Stomach (tissue), 8 donors: ENCODE measurements at regions not wholly inside any gene's neighbourhood (a gene's known extent, or its start where the extent isn't known, plus 50 kb on each side); places are given as distances from the start of the nearest gene placed in this dataset.

Experiments
- DNase-seq, 2 donors: peaks; one replicate each; pipeline versions ENCODE4 v3.0.0 to v3.0.0-alpha.2; 2013 to 2019
- H3K27ac ChIP-seq, 5 donors: fragments of 200-600 bp in 4 of 5; sonication (generic) in 4 of 5; one replicate each; pipeline ENCODE4 v1.5.1; 2013 to 2019; ENCODE audit warnings: mild to moderate bottlenecking in 1 of 5, moderate library complexity in 1 of 5
- H3K27me3 ChIP-seq, 3 donors: fragments of 200-600 bp; sonication (generic); one replicate each; pipeline ENCODE4 v1.5.1; 2017 to 2019; ENCODE audit warnings: mixed run types in 1 of 3
- H3K36me3 ChIP-seq, 4 donors: fragments of 200-600 bp; sonication (generic); 1 replicate in 3 of 4; 2 replicates in 1 of 4; pipeline ENCODE4 v1.5.1; 2016 to 2019
- H3K4me1 ChIP-seq, 4 donors: fragments of 200-600 bp; sonication (generic); one replicate each; pipeline ENCODE4 v1.5.1; 2016 to 2019
- H3K4me3 ChIP-seq, 4 donors: fragments of 200-600 bp; sonication (generic) in 3 of 4; one replicate each; pipeline ENCODE4 v1.5.1; 2016 to 2019; ENCODE audit warnings: mild to moderate bottlenecking in 1 of 4
- H3K9me3 ChIP-seq, 4 donors: fragments of 200-600 bp; sonication (generic); one replicate each; pipeline ENCODE4 v1.5.1; 2016 to 2019
- EP300 ChIP-seq: sonication (generic); formaldehyde crosslinking; IDR thresholded peaks from one replicate; pipeline ENCODE4 v1.6.1; 2017; ENCODE audit warnings: antibody characterized with exemption
- POLR2A ChIP-seq, 4 donors: fragments of 450-650 bp; IDR thresholded peaks; one replicate each; pipeline ENCODE4 v1.6.1; 2016; ENCODE audit warnings: antibody characterized with exemption in 4 of 4, control low read depth in 2 of 4, mild to moderate bottlenecking in 1 of 4, moderate library complexity in 1 of 4
- POLR2AphosphoS5 ChIP-seq, 3 donors: sonication (generic); formaldehyde crosslinking; IDR thresholded peaks; one replicate each; pipeline ENCODE4 v1.6.1; 2016; ENCODE audit warnings: antibody characterized with exemption in 3 of 3
- WGBS, 5 donors: extraction: QIAGEN DNeasy Blood & Tissue Kit in 3 of 5; methylation state at CpG; one replicate each; pipeline versions ENCODE4 v1.1.5 to v1.1.7; 2013 to 2018; 5-methylcytosine and 5-hydroxymethylcytosine counted together
- intact Hi-C: fragments of 100-400 bp; cut with DNase I; formaldehyde crosslinking; loops from one replicate; pipeline ENCODE4 v1.15.1; 2023; ENCODE audit warnings: low total_unique reads
- TF ChIP-seq, protein P1 (sequence below), 7 experiments: fragments of 450-650 bp in 4 of 7; fragments of 200-600 bp in 3 of 7; sonication (generic) in 3 of 7; IDR thresholded peaks; one replicate each; pipeline ENCODE4 v1.5.1; 2016 to 2019; ENCODE audit warnings: antibody characterized with exemption in 7 of 7, control low read depth in 2 of 7, mild to moderate bottlenecking in 1 of 7
- donor health status: healthy with polysubstance abuse.
- donor health status: Bipolar disorder and iron deficiency.
- donor health status: healthy.

- Histone ChIP-seq H3K36me3 (no peaks in the 10 kb centered on the region), H3K27ac (peak overlapping the region in 1 of 5 donors; percentile 81), H3K9me3 (no peaks in the 10 kb centered on the region), H3K27me3 (no peaks in the 10 kb centered on the region), H3K4me1 (peaks cover 21 to 30% (median 25%) of the 10 kb centered on the region in 4 donors), H3K4me3 (no peak overlapping the region)
- intact Hi-C loops, result no loop called here
- 64 to 74% (median 70%) methylated on average over 18 to 22 of the region's 22 CpGs for WGBS, 5 donors
- DNase-seq, result peak in 1 of 2 donors; percentile 88
- no peak for TF ChIP-seq EP300
- TF ChIP-seq POLR2AphosphoS5 (IDR thresholded peaks at IDR 0.05), result peak in 1 of 3 donors; percentile 11
- no peak for TF ChIP-seq POLR2A (IDR thresholded peaks at IDR 0.05)
These were observed 94.7 kb downstream of the SIK1 start for GRCh38 chr21:43331962-43332828.

DNA sequence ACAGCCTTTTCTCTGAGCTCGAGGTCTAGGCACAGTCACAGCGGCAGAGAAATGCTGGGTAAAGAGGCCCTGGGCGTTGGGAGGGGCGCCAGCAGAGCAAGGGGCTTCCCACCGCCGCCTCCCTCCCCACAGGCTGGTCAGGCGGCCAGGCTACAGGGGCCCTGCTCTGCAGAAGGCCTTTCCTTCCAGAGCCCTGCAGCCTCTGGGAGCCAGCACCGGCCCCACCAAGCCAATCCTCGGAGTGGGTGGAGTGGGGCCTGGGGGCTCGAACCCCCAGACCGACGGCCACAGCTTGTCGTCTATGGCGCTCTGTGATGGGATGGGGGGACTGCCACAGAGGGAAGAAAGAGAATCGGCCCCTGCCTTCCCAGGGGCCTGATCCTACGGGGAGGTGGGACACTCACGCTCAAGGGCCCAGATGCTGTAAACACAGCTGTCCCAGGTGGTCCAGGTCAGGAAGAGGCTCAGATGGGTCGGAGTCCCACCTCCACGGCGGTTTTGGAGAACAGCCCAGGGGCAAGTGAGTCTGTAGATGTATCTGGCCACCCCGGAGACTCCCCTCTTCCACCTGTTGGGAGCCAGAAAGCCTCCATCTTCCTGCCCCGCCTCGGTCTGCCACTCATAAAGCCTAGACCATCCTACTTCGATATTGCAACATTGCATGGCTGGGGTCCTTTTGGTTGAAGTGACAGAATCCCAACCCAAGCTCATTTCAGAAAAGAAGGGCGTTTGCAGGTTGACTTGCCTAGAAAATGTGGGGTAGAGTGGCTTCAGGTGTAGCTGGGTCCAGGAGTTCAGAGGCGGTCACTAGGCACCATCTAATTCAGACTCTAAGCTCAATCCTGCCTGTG is 95.6 kb downstream of the SIK1 start:
- Histone ChIP-seq H3K27ac (peak overlapping the region in 1 of 5 donors; percentile 81), H3K4me1 (peaks cover 21 to 30% (median 25%) of the 10 kb centered on the region in 4 donors), H3K36me3 (no peaks in the 10 kb centered on the region), H3K27me3 (no peaks in the 10 kb centered on the region), H3K4me3 (no peak overlapping the region), H3K9me3 (no peaks in the 10 kb centered on the region)
- no peak for DNase-seq
- intact Hi-C loops, result no loop called here
- WGBS, 5 donors, result 84 to 89% (median 85%) methylated on average over 24 to 26 of the region's 26 CpGs
- TF ChIP-seq POLR2AphosphoS5 (IDR thresholded peaks at IDR 0.05) (no peak), POLR2A (IDR thresholded peaks at IDR 0.05) (no peak), EP300 (no peak)
- TF ChIP-seq, protein P1, sequence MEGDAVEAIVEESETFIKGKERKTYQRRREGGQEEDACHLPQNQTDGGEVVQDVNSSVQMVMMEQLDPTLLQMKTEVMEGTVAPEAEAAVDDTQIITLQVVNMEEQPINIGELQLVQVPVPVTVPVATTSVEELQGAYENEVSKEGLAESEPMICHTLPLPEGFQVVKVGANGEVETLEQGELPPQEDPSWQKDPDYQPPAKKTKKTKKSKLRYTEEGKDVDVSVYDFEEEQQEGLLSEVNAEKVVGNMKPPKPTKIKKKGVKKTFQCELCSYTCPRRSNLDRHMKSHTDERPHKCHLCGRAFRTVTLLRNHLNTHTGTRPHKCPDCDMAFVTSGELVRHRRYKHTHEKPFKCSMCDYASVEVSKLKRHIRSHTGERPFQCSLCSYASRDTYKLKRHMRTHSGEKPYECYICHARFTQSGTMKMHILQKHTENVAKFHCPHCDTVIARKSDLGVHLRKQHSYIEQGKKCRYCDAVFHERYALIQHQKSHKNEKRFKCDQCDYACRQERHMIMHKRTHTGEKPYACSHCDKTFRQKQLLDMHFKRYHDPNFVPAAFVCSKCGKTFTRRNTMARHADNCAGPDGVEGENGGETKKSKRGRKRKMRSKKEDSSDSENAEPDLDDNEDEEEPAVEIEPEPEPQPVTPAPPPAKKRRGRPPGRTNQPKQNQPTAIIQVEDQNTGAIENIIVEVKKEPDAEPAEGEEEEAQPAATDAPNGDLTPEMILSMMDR (IDR thresholded peaks at IDR 0.05), result no peak

DNA sequence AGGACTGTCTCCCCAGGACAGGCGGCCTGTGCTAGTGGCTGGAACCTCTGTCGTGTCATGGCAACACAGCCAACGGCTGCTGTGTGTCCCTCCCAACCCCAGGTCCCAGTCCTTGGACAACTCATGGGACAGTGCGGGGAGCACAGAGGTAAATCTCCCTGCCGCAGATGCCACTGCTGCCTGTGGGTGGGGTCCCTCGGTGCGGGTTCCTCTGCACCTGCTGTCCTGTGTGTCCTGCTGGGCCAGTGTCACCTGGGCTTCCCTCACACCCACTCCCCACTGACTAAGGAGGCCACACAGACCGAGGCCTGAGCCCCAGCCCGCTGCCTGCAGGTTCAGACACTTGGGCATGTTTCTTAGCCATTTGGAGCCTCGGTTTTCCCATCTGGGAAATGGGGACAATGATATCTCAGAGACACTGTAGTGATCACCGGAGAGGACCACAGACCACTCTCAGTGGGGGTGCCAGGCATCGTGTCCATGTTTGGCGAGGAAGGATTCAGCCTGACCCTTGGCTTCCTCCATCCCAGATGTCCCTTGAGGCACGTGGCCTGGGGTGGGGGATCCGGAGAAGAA is 96.5 kb downstream of the SIK1 start:
- TF ChIP-seq EP300 (no peak), POLR2A (IDR thresholded peaks at IDR 0.05) (no peak), POLR2AphosphoS5 (IDR thresholded peaks at IDR 0.05) (no peak)
- TF ChIP-seq, protein P1 (IDR thresholded peaks at IDR 0.05), result no peak
- intact Hi-C loops, result no loop called here
- H3K4me1 ChIP-seq, result peaks cover 21 to 30% (median 25%) of the 10 kb centered on the region in 4 donors
- 76 to 90% (median 88%) methylated on average over 11 to 15 of the region's 15 CpGs for WGBS, 5 donors
- no peaks in the 10 kb centered on the region for H3K9me3 ChIP-seq
- H3K27ac ChIP-seq, result no peak overlapping the region
- no peaks in the 10 kb centered on the region for H3K36me3 ChIP-seq
- no peak for DNase-seq
- H3K27me3 ChIP-seq, result no peaks in the 10 kb centered on the region
- H3K4me3 ChIP-seq, result no peak overlapping the region

GRCh38 chr21:43329711-43330269 is 97.1 kb downstream of the SIK1 start:
- no peak overlapping the region for H3K27ac ChIP-seq
- intact Hi-C loops, result no loop called here
- H3K36me3 ChIP-seq, result no peaks in the 10 kb centered on the region
- 79 to 85% (median 81%) methylated on average over 16 to 18 of the region's 18 CpGs for WGBS, 5 donors
- DNase-seq, result no peak
- TF ChIP-seq EP300 (no peak), POLR2AphosphoS5 (IDR thresholded peaks at IDR 0.05) (no peak), POLR2A (IDR thresholded peaks at IDR 0.05) (no peak)
- TF ChIP-seq, protein P1 (IDR thresholded peaks at IDR 0.05), result no peak
- no peaks in the 10 kb centered on the region for H3K9me3 ChIP-seq
- H3K4me1 ChIP-seq, result peaks cover 21 to 30% (median 25%) of the 10 kb centered on the region in 4 donors
- no peaks in the 10 kb centered on the region for H3K27me3 ChIP-seq
- no peak overlapping the region for H3K4me3 ChIP-seq
